Breast epithelium (tissue), 4 donors: ENCODE measurements at regions not wholly inside any gene's neighbourhood (a gene's known extent, or its start where the extent isn't known, plus 50 kb on each side); places are given as distances from the start of the nearest gene placed in this dataset.

ENCODE experiments used
- DNase-seq, 2 donors: peaks; one replicate each; pipeline ENCODE4 v3.0.0-alpha.2; 2019; ENCODE audit warnings: low spot score in 2 of 2
- H3K27ac ChIP-seq, 2 donors: fragments of 200-600 bp; sonication (generic) in 1 of 2; one replicate each; pipeline ENCODE4 v1.5.1; 2016 to 2019; ENCODE audit warnings: mild to moderate bottlenecking in 1 of 2
- H3K27me3 ChIP-seq, 2 donors: fragments of 200-600 bp; sonication (generic) in 1 of 2; one replicate each; pipeline versions ENCODE4 v1.5.1 to v1.6.0; 2017 to 2019; ENCODE audit warnings: control low read depth in 1 of 2, mild to moderate bottlenecking in 1 of 2
- H3K36me3 ChIP-seq: fragments of 200-600 bp; one replicate; pipeline ENCODE4 v1.5.1; 2019
- H3K4me1 ChIP-seq, 2 donors: fragments of 200-600 bp; sonication (generic); one replicate each; pipeline ENCODE4 v1.5.1; 2016 to 2019; ENCODE audit warnings: control low read depth in 1 of 2
- H3K4me3 ChIP-seq, 3 donors: fragments of 200-600 bp; sonication (generic); 1 replicate in 2 of 3; 2 replicates in 1 of 3; pipeline ENCODE4 v1.5.1; 2016 to 2019; ENCODE audit warnings: mild to moderate bottlenecking in 3 of 3, moderate library complexity in 2 of 3
- H3K9me3 ChIP-seq, 2 donors: fragments of 200-600 bp; sonication (generic) in 1 of 2; one replicate each; pipeline ENCODE4 v1.5.1; 2016 to 2019; ENCODE audit warnings: control low read depth in 1 of 2
- POLR2A ChIP-seq: fragments of 450-650 bp; IDR thresholded peaks from one replicate; pipeline ENCODE4 v1.6.1; 2016; ENCODE audit warnings: antibody characterized with exemption, mild to moderate bottlenecking, moderate library complexity
- POLR2AphosphoS5 ChIP-seq, 3 donors: sonication (generic); formaldehyde crosslinking; IDR thresholded peaks; one replicate each; pipeline ENCODE4 v1.6.1; 2017; ENCODE audit warnings: antibody characterized with exemption in 3 of 3
- intact Hi-C: fragments of 100-400 bp; cut with DNase I; formaldehyde crosslinking; loops from one replicate; pipeline ENCODE4 v1.15.1; 2023; ENCODE audit warnings: low total_unique reads
- TF ChIP-seq, protein P1 (sequence below), 3 donors: fragments of 450-650 bp; IDR thresholded peaks; one replicate each; pipeline ENCODE4 v1.5.1; 2016 to 2017; ENCODE audit warnings: antibody characterized with exemption in 3 of 3, mild to moderate bottlenecking in 3 of 3, moderate library complexity in 3 of 3

DNA sequence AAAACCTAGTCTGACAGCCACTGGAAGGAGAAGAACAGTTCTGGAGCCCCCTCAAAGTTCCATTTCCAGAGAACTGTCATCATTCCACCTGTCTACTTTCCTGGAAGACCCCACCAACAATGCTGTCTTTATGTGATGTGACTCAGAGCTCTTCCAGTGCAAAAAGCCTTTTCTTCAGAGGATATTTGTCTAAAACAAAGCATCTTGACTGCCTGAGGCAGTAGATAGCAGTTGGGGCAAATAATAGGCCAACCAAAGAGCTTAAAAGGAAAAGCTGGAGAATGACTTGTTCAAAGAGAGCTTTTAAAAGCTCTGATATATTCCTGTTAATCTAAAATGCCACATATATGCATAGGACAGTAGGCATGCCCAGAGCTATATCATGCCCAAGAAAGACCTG lies 62.6 kb downstream of the MIS18A start:
- Histone ChIP-seq H3K36me3 (no peaks in the 10 kb centered on the region), H3K27ac (no peak overlapping the region), H3K4me3 (no peak overlapping the region), H3K27me3 (no peaks in the 10 kb centered on the region), H3K9me3 (no peaks in the 10 kb centered on the region), H3K4me1 (no peaks in the 10 kb centered on the region)
- no peak for DNase-seq
- intact Hi-C loops, result no loop called here
- TF ChIP-seq POLR2AphosphoS5 (IDR thresholded peaks at IDR 0.05) (no peak), POLR2A (no peak)
- TF ChIP-seq, protein P1, sequence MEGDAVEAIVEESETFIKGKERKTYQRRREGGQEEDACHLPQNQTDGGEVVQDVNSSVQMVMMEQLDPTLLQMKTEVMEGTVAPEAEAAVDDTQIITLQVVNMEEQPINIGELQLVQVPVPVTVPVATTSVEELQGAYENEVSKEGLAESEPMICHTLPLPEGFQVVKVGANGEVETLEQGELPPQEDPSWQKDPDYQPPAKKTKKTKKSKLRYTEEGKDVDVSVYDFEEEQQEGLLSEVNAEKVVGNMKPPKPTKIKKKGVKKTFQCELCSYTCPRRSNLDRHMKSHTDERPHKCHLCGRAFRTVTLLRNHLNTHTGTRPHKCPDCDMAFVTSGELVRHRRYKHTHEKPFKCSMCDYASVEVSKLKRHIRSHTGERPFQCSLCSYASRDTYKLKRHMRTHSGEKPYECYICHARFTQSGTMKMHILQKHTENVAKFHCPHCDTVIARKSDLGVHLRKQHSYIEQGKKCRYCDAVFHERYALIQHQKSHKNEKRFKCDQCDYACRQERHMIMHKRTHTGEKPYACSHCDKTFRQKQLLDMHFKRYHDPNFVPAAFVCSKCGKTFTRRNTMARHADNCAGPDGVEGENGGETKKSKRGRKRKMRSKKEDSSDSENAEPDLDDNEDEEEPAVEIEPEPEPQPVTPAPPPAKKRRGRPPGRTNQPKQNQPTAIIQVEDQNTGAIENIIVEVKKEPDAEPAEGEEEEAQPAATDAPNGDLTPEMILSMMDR (IDR thresholded peaks at IDR 0.05), result no peak

DNA sequence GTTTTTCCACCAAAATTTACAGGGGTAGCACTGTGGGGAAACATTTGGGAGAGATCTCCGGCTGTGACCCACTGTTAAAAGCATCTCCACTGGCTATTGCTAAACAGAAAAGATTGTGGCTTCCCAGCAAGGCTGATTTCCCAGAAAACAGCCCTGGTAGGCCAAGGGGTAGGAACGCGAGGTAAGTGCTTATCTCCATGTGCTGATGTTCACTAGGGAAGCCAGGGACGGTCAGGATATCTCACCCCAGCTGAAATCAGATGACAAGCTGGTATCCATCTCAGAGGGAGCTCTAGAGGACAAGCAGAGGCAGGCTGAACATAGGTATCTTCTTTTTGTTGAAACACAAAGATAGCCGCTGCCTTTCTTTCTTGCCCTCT lies 63.6 kb downstream of the MIS18A start:
- intact Hi-C loops, result no loop called here
- no peak overlapping the region for H3K4me3 ChIP-seq

GRCh38 chr21:32214654-32215305 lies 64.1 kb downstream of the MIS18A start:
- intact Hi-C loops, result no loop called here
- no peaks in the 10 kb centered on the region for H3K27me3 ChIP-seq

More for the DNA sequence above, 63.6 kb downstream of the MIS18A start:
- no peak for DNase-seq
- H3K27me3 ChIP-seq, result no peaks in the 10 kb centered on the region
- H3K9me3 ChIP-seq, result no peaks in the 10 kb centered on the region
- H3K36me3 ChIP-seq, result no peaks in the 10 kb centered on the region
- TF ChIP-seq POLR2AphosphoS5 (IDR thresholded peaks at IDR 0.05), result no peak
- no peak for TF ChIP-seq POLR2A
- TF ChIP-seq, protein P1 (IDR thresholded peaks at IDR 0.05), result no peak
- H3K4me1 ChIP-seq, result no peaks in the 10 kb centered on the region
- no peak overlapping the region for H3K27ac ChIP-seq

DNA sequence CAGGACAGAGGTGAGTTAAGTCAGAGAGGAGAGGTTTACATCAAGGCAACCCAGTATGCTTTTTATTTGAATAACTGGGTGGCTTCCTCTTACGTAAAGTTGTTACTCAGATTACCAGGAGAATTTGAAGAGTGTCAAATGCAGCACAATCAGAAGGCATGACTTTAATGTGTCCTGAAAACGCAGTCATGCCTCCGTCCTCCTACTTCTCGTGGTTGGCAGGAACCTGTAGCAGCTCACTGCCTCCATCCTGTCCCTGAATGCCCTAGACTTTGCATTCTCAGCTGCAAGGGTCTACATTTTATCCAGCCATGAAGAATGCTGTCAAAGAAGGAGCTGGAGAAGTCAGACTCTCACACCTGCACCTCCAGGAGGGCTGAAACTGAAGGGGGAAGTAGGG lies 66.7 kb downstream of the MIS18A start:
- intact Hi-C loops, result no loop called here
- no peaks in the 10 kb centered on the region for H3K9me3 ChIP-seq

More at GRCh38 chr21:32214654-32215305, 64.1 kb downstream of the MIS18A start:
- no peak for DNase-seq
- Histone ChIP-seq H3K9me3 (no peaks in the 10 kb centered on the region), H3K36me3 (no peaks in the 10 kb centered on the region), H3K27ac (no peak overlapping the region), H3K4me1 (no peaks in the 10 kb centered on the region), H3K4me3 (no peak overlapping the region)
- TF ChIP-seq POLR2AphosphoS5 (IDR thresholded peaks at IDR 0.05), result no peak
- TF ChIP-seq, protein P1 (IDR thresholded peaks at IDR 0.05), result no peak

GRCh38 chr21:32211306-32211705 lies 67.5 kb downstream of the MIS18A start:
- H3K4me3 ChIP-seq, result no peak overlapping the region
- H3K4me1 ChIP-seq, result no peaks in the 10 kb centered on the region
- H3K9me3 ChIP-seq, result no peaks in the 10 kb centered on the region
- no peaks in the 10 kb centered on the region for H3K27me3 ChIP-seq
- intact Hi-C loops, result no loop called here
- H3K27ac ChIP-seq, result no peak overlapping the region
- no peaks in the 10 kb centered on the region for H3K36me3 ChIP-seq
- TF ChIP-seq, protein P1 (IDR thresholded peaks at IDR 0.05), result no peak
- TF ChIP-seq POLR2A, result no peak
- TF ChIP-seq POLR2AphosphoS5 (IDR thresholded peaks at IDR 0.05), result no peak
- no peak for DNase-seq

More for the DNA sequence above, 66.7 kb downstream of the MIS18A start:
- no peak for DNase-seq
- Histone ChIP-seq H3K4me3 (no peak overlapping the region), H3K4me1 (no peaks in the 10 kb centered on the region), H3K36me3 (no peaks in the 10 kb centered on the region), H3K27me3 (no peaks in the 10 kb centered on the region), H3K27ac (no peak overlapping the region)
- TF ChIP-seq, protein P1 (IDR thresholded peaks at IDR 0.05), result no peak
- TF ChIP-seq POLR2AphosphoS5 (IDR thresholded peaks at IDR 0.05) (no peak), POLR2A (no peak)
